Neural progenitor cell (in vitro differentiated cells): ENCODE measurements at regions not wholly inside any gene's neighbourhood (a gene's known extent, or its start where the extent isn't known, plus 50 kb on each side); places are given as distances from the start of the nearest gene placed in this dataset.
"Not testable (repeated sequence)": the region's sequence is repeated elsewhere in the genome, so short reads cannot be mapped to it uniquely, and the experiment has no call there.

Experiments used
- DNase-seq: peaks from one replicate; pipeline ENCODE4 v3.0.0-alpha.2; 2016; ENCODE audit warnings: low spot score
- H2AFZ ChIP-seq: fragments of 200-600 bp; sonication (generic); replicated peaks from 2 replicates; pipeline ENCODE4 v1.6.1; 2016; ENCODE audit warnings: antibody characterized with exemption
- H3F3A ChIP-seq: fragments of 200-600 bp; sonication (generic); 2 replicates; pipeline ENCODE4 v1.6.1; 2016; ENCODE audit warnings: antibody characterized with exemption, low read depth
- H3K27ac ChIP-seq: fragments of 200-600 bp; sonication (generic); 2 replicates; pipeline ENCODE4 v1.5.1; 2016; ENCODE audit warnings: mild to moderate bottlenecking
- H3K27me3 ChIP-seq: fragments of 200-600 bp; sonication (generic); 2 replicates; pipeline ENCODE4 v1.6.1; 2016; ENCODE audit warnings: mild to moderate bottlenecking, moderate library complexity
- H3K36me3 ChIP-seq: fragments of 200-600 bp; sonication (generic); 2 replicates; pipeline ENCODE4 v1.5.1; 2016
- H3K4me1 ChIP-seq: fragments of 200-600 bp; sonication (generic); 2 replicates; pipeline ENCODE4 v1.6.1; 2016; ENCODE audit warnings: mixed run types
- H3K4me2 ChIP-seq: fragments of 200-600 bp; sonication (generic); 2 replicates; pipeline ENCODE4 v1.6.1; 2016
- H3K4me3 ChIP-seq: fragments of 200-600 bp; sonication (generic); 2 replicates; pipeline ENCODE4 v1.5.1; 2016
- H3K79me2 ChIP-seq: fragments of 200-600 bp; sonication (generic); 2 replicates; pipeline ENCODE4 v1.6.1; 2016; ENCODE audit warnings: low read depth
- H3K9ac ChIP-seq: fragments of 200-600 bp; sonication (generic); 2 replicates; pipeline ENCODE4 v1.6.1; 2016
- H3K9me3 ChIP-seq: fragments of 200-600 bp; sonication (generic); 2 replicates; pipeline ENCODE4 v1.5.1; 2016; ENCODE audit warnings: low read depth
- H4K20me1 ChIP-seq: fragments of 200-600 bp; sonication (generic); 2 replicates; pipeline ENCODE4 v1.6.1; 2016; ENCODE audit warnings: low read depth
- H3K27ac Mint-ChIP-seq: 3 replicates; pipeline ENCODE4 v1.8.0; 2021; ENCODE audit warnings: mixed read lengths
- H3K27me3 Mint-ChIP-seq: 2 replicates; pipeline ENCODE4 v1.8.0; 2022; ENCODE audit warnings: low read depth, mild to moderate bottlenecking, inconsistent platforms, moderate library complexity, mixed read lengths; ENCODE audit not compliant: insufficient read depth
- H3K36me3 Mint-ChIP-seq: 3 replicates; pipeline ENCODE4 v1.8.0; 2021; ENCODE audit warnings: mixed read lengths
- H3K4me1 Mint-ChIP-seq: 3 replicates; pipeline ENCODE4 v1.8.0; 2021; ENCODE audit warnings: mixed read lengths
- H3K4me3 Mint-ChIP-seq: 3 replicates; pipeline ENCODE4 v1.8.0; 2021; ENCODE audit warnings: mild to moderate bottlenecking, moderate library complexity, mixed read lengths
- H3K9me3 Mint-ChIP-seq: 3 replicates; pipeline ENCODE4 v1.8.0; 2020; ENCODE audit warnings: mixed read lengths
- EZH2 ChIP-seq: fragments of 200-600 bp; sonication (generic); IDR thresholded peaks from 2 replicates; pipeline ENCODE4 v1.6.1; 2017; ENCODE audit warnings: antibody characterized with exemption, mild to moderate bottlenecking, moderate library complexity
- EZH2phosphoT487 ChIP-seq: fragments of 200-600 bp; sonication (generic); IDR thresholded peaks from 2 replicates; pipeline ENCODE4 v1.6.1; 2017; ENCODE audit warnings: antibody characterized with exemption
- TF ChIP-seq, protein P1 (sequence below): fragments of 200-600 bp; sonication (generic); IDR thresholded peaks from 2 replicates; pipeline ENCODE4 v1.5.1; 2017; ENCODE audit warnings: antibody characterized with exemption, mild to moderate bottlenecking

DNA sequence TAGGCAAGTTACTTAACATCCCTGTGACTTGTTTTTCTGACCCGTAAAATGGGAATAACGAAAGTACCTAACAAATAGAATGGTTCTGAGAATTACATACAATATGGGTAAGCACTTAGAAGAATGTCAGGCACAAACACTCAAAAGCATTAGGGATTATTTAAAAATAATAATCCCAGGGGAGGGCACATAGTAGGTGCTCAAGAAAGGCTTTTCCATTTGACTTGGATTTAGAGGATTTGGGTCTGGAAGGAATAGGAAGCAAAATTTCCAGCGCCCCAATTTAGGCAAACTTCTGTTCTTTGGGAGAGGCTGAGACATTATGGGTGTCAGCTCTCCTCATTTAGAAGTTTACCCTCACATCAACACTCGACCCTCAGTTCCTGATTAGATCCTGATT, 115.5 kb downstream of the SYF2 start:
- Histone ChIP-seq H3F3A (no peaks in the 10 kb centered on the region), H3K79me2 (no peaks in the 10 kb centered on the region), H3K9ac (no peak overlapping the region), H3K27ac (no peak overlapping the region), H4K20me1 (no peaks in the 10 kb centered on the region), H3K4me3 (no peak overlapping the region), H3K4me2 (no peak overlapping the region), H3K27me3 (no peaks in the 10 kb centered on the region), H3K9me3 (no peaks in the 10 kb centered on the region), H2AFZ (no peak overlapping the region), H3K36me3 (no peaks in the 10 kb centered on the region), H3K4me1 (no peaks in the 10 kb centered on the region)
- DNase-seq = no peak
- Mint-ChIP-seq H3K27me3 (peaks cover 9% of the 10 kb centered on the region), H3K4me1 (no peaks in the 10 kb centered on the region), H3K4me3 (no peak overlapping the region), H3K36me3 (no peaks in the 10 kb centered on the region), H3K27ac (no peak overlapping the region), H3K9me3 (no peaks in the 10 kb centered on the region)
- TF ChIP-seq EZH2phosphoT487 = no peak
- TF ChIP-seq EZH2 = no peak
- TF ChIP-seq, protein P1, sequence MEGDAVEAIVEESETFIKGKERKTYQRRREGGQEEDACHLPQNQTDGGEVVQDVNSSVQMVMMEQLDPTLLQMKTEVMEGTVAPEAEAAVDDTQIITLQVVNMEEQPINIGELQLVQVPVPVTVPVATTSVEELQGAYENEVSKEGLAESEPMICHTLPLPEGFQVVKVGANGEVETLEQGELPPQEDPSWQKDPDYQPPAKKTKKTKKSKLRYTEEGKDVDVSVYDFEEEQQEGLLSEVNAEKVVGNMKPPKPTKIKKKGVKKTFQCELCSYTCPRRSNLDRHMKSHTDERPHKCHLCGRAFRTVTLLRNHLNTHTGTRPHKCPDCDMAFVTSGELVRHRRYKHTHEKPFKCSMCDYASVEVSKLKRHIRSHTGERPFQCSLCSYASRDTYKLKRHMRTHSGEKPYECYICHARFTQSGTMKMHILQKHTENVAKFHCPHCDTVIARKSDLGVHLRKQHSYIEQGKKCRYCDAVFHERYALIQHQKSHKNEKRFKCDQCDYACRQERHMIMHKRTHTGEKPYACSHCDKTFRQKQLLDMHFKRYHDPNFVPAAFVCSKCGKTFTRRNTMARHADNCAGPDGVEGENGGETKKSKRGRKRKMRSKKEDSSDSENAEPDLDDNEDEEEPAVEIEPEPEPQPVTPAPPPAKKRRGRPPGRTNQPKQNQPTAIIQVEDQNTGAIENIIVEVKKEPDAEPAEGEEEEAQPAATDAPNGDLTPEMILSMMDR = no peak

DNA sequence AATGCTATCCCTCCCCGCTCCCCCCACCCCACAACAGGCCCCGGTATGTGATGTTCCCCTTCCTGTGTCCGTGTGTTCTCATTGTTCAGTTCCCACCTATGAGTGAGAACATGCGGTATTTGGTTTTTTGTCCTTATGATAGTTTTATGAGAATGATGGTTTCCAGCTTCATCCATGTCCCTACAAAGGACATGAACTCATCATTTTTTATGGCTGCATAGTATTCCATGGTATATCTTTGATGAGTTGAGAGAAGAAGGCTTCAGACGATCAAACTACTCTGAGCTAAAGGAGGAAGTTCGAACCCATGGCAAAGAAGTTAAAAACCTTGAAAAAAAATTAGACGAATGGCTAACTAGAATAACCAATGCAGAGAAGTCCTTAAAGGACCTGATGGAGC, 116.2 kb downstream of the SYF2 start:
- not testable (repeated sequence) for H3K36me3 ChIP-seq, H3K27me3 Mint-ChIP-seq, H3K27ac Mint-ChIP-seq

GRCh38 chr1:25113731-25114130, 118.6 kb downstream of the SYF2 start:
- H2AFZ ChIP-seq = no peak overlapping the region
- Mint-ChIP-seq H3K36me3 (no peaks in the 10 kb centered on the region), H3K4me3 (no peak overlapping the region), H3K9me3 (peaks cover 7% of the 10 kb centered on the region), H3K27me3 (peaks cover 2% of the 10 kb centered on the region), H3K4me1 (no peaks in the 10 kb centered on the region), H3K27ac (no peak overlapping the region)
- H3K27me3 ChIP-seq = no peaks in the 10 kb centered on the region
- no peak for TF ChIP-seq EZH2
- no peak for TF ChIP-seq EZH2phosphoT487
- TF ChIP-seq, protein P1 = no peak
- no peak for DNase-seq
- H3K27ac ChIP-seq = no peak overlapping the region
- H3K4me3 ChIP-seq = no peak overlapping the region
- H3K4me1 ChIP-seq = no peaks in the 10 kb centered on the region
- H3F3A ChIP-seq = no peaks in the 10 kb centered on the region
- no peak overlapping the region for H3K4me2 ChIP-seq
- no peaks in the 10 kb centered on the region for H3K9me3 ChIP-seq
- H3K79me2 ChIP-seq = no peaks in the 10 kb centered on the region
- H3K36me3 ChIP-seq = no peaks in the 10 kb centered on the region
- H3K9ac ChIP-seq = no peak overlapping the region
- H4K20me1 ChIP-seq = no peaks in the 10 kb centered on the region

More for the DNA sequence above, 116.2 kb downstream of the SYF2 start:
- H3K9me3 ChIP-seq, H3K4me2 ChIP-seq, H3K27ac ChIP-seq, H3K36me3 Mint-ChIP-seq, H3K27me3 ChIP-seq, H3F3A ChIP-seq, H4K20me1 ChIP-seq, H3K4me1 Mint-ChIP-seq, H3K4me3 ChIP-seq, H3K9me3 Mint-ChIP-seq, DNase-seq, H3K4me3 Mint-ChIP-seq, H3K4me1 ChIP-seq, H2AFZ ChIP-seq, H3K9ac ChIP-seq, H3K79me2 ChIP-seq: not testable (repeated sequence)

- Histone ChIP-seq H3K27ac (no peak overlapping the region), H3K27me3 (no peaks in the 10 kb centered on the region), H3K4me3 (no peak overlapping the region), H3K4me1 (no peaks in the 10 kb centered on the region), H3K36me3 (no peaks in the 10 kb centered on the region), H3K9ac (no peak overlapping the region), H2AFZ (peak overlapping the region; percentile 5), H3K9me3 (no peaks in the 10 kb centered on the region), H3K79me2 (no peaks in the 10 kb centered on the region), H3K4me2 (no peak overlapping the region), H3F3A (no peaks in the 10 kb centered on the region), H4K20me1 (no peaks in the 10 kb centered on the region)
- H3K4me1 Mint-ChIP-seq = no peaks in the 10 kb centered on the region
- H3K4me3 Mint-ChIP-seq = no peak overlapping the region
- H3K27ac Mint-ChIP-seq = no peak overlapping the region
- peaks cover 5% of the 10 kb centered on the region for H3K27me3 Mint-ChIP-seq
- H3K9me3 Mint-ChIP-seq = peaks cover 7% of the 10 kb centered on the region
- TF ChIP-seq EZH2phosphoT487 (no peak), EZH2 (no peak)
- TF ChIP-seq, protein P1 = no peak
- H3K36me3 Mint-ChIP-seq = no peaks in the 10 kb centered on the region
- no peak for DNase-seq
Observed at GRCh38 chr1:25113086-25113485, 119.2 kb downstream of the SYF2 start.
